Panc1 (cell line): ENCODE measurements at regions not wholly inside any gene's neighbourhood (a gene's known extent, or its start where the extent isn't known, plus 50 kb on each side); places are given as distances from the start of the nearest gene placed in this dataset.

Experiments used
- POLR2AphosphoS5 ChIP-seq: IDR thresholded peaks from 2 replicates; pipeline ENCODE4 v1.6.1; 2012; ENCODE audit warnings: mild to moderate bottlenecking, low read depth, low read length, moderate library complexity
- TCF7L2 ChIP-seq: IDR thresholded peaks from 2 replicates; pipeline ENCODE4 v1.6.1; 2011; ENCODE audit warnings: mild to moderate bottlenecking, low read depth, low read length, inconsistent platforms
- TF ChIP-seq, protein P1 (sequence below): fragments of 450-650 bp; IDR thresholded peaks from 2 replicates; pipeline ENCODE4 v1.5.1; 2017; ENCODE audit warnings: mild to moderate bottlenecking
- TF ChIP-seq, protein P2 (sequence below), 2 experiments: IDR thresholded peaks; 2 replicates each; pipeline ENCODE4 v1.6.1; 2011 to 2012; ENCODE audit warnings: low read depth in 2 of 2, control low read depth in 1 of 2, low read length in 1 of 2, mild to moderate bottlenecking in 1 of 2, moderate library complexity in 1 of 2; ENCODE audit not compliant: insufficient read depth in 1 of 2

DNA sequence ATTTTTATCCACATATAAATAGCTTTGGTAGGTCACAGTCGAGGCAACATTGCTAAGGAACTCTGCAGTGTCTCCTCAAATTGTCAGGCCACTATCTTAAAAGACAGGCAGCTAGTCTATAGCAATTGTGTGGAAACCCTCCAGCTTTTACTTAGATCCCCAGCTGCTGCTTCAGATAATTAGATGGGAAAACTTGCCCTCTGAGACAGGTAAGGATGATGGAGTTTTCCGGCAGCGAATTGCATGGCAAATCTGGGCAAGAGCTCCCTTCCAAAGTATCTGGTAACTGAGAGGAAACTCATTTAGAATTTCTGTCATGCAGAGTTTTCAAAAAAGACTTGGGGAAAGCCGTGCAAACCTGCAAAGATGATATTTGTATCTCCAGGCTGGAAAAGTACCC, 886.2 kb downstream of the UQCRFS1 start:
- TF ChIP-seq, protein P1, sequence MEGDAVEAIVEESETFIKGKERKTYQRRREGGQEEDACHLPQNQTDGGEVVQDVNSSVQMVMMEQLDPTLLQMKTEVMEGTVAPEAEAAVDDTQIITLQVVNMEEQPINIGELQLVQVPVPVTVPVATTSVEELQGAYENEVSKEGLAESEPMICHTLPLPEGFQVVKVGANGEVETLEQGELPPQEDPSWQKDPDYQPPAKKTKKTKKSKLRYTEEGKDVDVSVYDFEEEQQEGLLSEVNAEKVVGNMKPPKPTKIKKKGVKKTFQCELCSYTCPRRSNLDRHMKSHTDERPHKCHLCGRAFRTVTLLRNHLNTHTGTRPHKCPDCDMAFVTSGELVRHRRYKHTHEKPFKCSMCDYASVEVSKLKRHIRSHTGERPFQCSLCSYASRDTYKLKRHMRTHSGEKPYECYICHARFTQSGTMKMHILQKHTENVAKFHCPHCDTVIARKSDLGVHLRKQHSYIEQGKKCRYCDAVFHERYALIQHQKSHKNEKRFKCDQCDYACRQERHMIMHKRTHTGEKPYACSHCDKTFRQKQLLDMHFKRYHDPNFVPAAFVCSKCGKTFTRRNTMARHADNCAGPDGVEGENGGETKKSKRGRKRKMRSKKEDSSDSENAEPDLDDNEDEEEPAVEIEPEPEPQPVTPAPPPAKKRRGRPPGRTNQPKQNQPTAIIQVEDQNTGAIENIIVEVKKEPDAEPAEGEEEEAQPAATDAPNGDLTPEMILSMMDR = no peak
- TF ChIP-seq TCF7L2 = no peak
- TF ChIP-seq POLR2AphosphoS5 = no peak
- TF ChIP-seq, protein P2, sequence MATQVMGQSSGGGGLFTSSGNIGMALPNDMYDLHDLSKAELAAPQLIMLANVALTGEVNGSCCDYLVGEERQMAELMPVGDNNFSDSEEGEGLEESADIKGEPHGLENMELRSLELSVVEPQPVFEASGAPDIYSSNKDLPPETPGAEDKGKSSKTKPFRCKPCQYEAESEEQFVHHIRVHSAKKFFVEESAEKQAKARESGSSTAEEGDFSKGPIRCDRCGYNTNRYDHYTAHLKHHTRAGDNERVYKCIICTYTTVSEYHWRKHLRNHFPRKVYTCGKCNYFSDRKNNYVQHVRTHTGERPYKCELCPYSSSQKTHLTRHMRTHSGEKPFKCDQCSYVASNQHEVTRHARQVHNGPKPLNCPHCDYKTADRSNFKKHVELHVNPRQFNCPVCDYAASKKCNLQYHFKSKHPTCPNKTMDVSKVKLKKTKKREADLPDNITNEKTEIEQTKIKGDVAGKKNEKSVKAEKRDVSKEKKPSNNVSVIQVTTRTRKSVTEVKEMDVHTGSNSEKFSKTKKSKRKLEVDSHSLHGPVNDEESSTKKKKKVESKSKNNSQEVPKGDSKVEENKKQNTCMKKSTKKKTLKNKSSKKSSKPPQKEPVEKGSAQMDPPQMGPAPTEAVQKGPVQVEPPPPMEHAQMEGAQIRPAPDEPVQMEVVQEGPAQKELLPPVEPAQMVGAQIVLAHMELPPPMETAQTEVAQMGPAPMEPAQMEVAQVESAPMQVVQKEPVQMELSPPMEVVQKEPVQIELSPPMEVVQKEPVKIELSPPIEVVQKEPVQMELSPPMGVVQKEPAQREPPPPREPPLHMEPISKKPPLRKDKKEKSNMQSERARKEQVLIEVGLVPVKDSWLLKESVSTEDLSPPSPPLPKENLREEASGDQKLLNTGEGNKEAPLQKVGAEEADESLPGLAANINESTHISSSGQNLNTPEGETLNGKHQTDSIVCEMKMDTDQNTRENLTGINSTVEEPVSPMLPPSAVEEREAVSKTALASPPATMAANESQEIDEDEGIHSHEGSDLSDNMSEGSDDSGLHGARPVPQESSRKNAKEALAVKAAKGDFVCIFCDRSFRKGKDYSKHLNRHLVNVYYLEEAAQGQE (IDR thresholded peaks at IDR 0.05; ENCODE audit: insufficient read depth in 1 of 2, low read depth in 2 of 2, low read length in 1 of 2) = no peak
